ENCODE measurements at regions not wholly inside any gene's neighbourhood (a gene's known extent, or its start where the extent isn't known, plus 50 kb on each side); places are given as distances from the start of the nearest gene placed in this dataset.

DNA sequence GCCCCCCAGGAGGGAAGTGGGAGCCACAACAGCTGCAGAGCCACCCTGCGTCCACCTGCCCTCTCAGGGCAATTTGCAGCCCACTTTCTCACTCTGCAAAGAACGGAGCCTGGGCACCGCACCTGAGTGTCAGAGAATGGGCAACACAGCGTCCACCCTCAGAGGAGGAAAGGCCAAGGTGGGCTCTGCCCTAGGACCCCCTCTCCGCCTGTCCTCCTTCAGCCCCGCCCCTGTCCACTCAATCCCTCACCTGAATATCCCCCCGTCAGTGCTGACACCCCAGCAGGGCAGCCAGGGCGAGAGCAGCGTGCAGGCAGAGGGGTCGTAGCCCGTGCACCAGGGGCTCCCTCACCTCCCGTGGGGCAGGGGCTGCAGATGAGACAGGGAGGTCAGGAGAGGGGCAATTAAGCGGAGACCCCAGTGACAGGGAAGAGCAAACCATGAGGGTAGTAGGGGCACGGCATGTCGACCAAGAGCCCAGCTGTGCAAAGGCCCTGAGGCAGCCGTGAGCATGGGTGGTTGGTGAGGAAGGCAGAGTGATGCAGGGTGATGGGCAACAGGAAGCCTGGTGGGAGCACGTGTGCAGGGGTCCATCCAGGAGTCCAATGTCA, 140.3 kb downstream of the OLFM1 start:
- DNase-seq (ENCODE audit: low read depth in 1 of 2, low spot score in 1 of 2), result no peak
- no peak overlapping the region for H3K27ac ChIP-seq (replicated peaks)
- no peaks in the 10 kb centered on the region for H3K27me3 ChIP-seq (ENCODE audit: insufficient read depth, poor library complexity, severe bottlenecking)
- TF ChIP-seq CTCF (IDR thresholded peaks at IDR 0.05; ENCODE audit: insufficient read depth, low read length) (no peak), SPI1 (IDR thresholded peaks at IDR 0.05; ENCODE audit: borderline replicate concordance, low read depth) (no peak), REST (IDR thresholded peaks at IDR 0.05; ENCODE audit: insufficient replicate concordance, low read depth) (no peak), GABPA (IDR thresholded peaks at IDR 0.05; ENCODE audit: low read depth) (no peak), POLR2AphosphoS5 (IDR thresholded peaks at IDR 0.05; ENCODE audit: low read depth) (no peak)
- H3K4me3 ChIP-seq (replicated peaks; ENCODE audit: insufficient read depth, low read length), result no peak overlapping the region

GRCh38 chr9:135228345-135228982, 141.0 kb downstream of the OLFM1 start:
- no peak overlapping the region for H3K4me3 ChIP-seq (replicated peaks; ENCODE audit: insufficient read depth, low read length)
- H3K27ac ChIP-seq (replicated peaks), result no peak overlapping the region
- DNase-seq (ENCODE audit: low read depth in 1 of 2, low spot score in 1 of 2), result no peak
- H3K27me3 ChIP-seq (ENCODE audit: insufficient read depth, poor library complexity, severe bottlenecking), result no peaks in the 10 kb centered on the region
- TF ChIP-seq REST (IDR thresholded peaks at IDR 0.05; ENCODE audit: insufficient replicate concordance, low read depth) (no peak), CTCF (IDR thresholded peaks at IDR 0.05; ENCODE audit: insufficient read depth, low read length) (no peak), SPI1 (IDR thresholded peaks at IDR 0.05; ENCODE audit: borderline replicate concordance, low read depth) (no peak)

GRCh38 chr9:135228983-135229625, 141.6 kb downstream of the OLFM1 start:
- TF ChIP-seq POLR2AphosphoS5 (IDR thresholded peaks at IDR 0.05; ENCODE audit: low read depth), result no peak
- no peak for TF ChIP-seq REST (IDR thresholded peaks at IDR 0.05; ENCODE audit: insufficient replicate concordance, low read depth)
- TF ChIP-seq SPI1 (IDR thresholded peaks at IDR 0.05; ENCODE audit: borderline replicate concordance, low read depth), result no peak
- TF ChIP-seq GABPA (IDR thresholded peaks at IDR 0.05; ENCODE audit: low read depth), result no peak
- TF ChIP-seq CTCF (IDR thresholded peaks at IDR 0.05; ENCODE audit: insufficient read depth, low read length), result no peak
- Histone ChIP-seq H3K4me3 (replicated peaks; ENCODE audit: insufficient read depth, low read length) (no peak overlapping the region), H3K27me3 (ENCODE audit: insufficient read depth, poor library complexity, severe bottlenecking) (no peaks in the 10 kb centered on the region), H3K27ac (replicated peaks) (no peak overlapping the region)
- no peak for DNase-seq (ENCODE audit: low read depth in 1 of 2, low spot score in 1 of 2)
